ENCODE measurements at regions not wholly inside any gene's neighbourhood (a gene's known extent, or its start where the extent isn't known, plus 50 kb on each side); places are given as distances from the start of the nearest gene placed in this dataset.

GRCh38 chr4:160498211-160498610 lies 1395.3 kb downstream of the RAPGEF2 start:
- ATAC-seq (no peak), FAIRE-seq (no peak), DNase-seq (ENCODE audit: low spot score) (no peak)
- Histone ChIP-seq H3K4me3 (replicated peaks in 1 of 3; ENCODE audit: insufficient read depth in 1 of 3, low read depth in 2 of 3, low read length in 3 of 3) (no peak overlapping the region), H3K36me3 (replicated peaks in 1 of 2; ENCODE audit: control insufficient read depth in 1 of 2, insufficient read depth in 2 of 2, low read length in 2 of 2) (no peaks in the 10 kb centered on the region), H3K9ac (ENCODE audit: insufficient read depth, low read depth, low read length) (no peak overlapping the region), H4K20me1 (ENCODE audit: insufficient read depth, low read length) (no peaks in the 10 kb centered on the region), H3K79me2 (ENCODE audit: insufficient read depth, low read length) (no peaks in the 10 kb centered on the region), H3K27ac (ENCODE audit: extremely low read length, insufficient read depth, low read length) (no peak overlapping the region), H3K27me3 (ENCODE audit: control insufficient read depth in 1 of 2, insufficient read depth in 2 of 2, low read length in 2 of 2) (no peaks in the 10 kb centered on the region), H3K4me1 (ENCODE audit: insufficient read depth, low read length) (no peaks in the 10 kb centered on the region), H3K9me3 (ENCODE audit: low read length) (no peaks in the 10 kb centered on the region), H3K4me2 (ENCODE audit: low read depth, low read length) (no peak overlapping the region), H2AFZ (ENCODE audit: low read length) (no peak overlapping the region)
- BruUV-seq (replicated peaks), result no TSS peak
- CTCF ChIA-PET (ENCODE audit: low intra/inter-chr PET ratio, low total read pairs), result no interaction called here
- in situ Hi-C loops (cut with HindIII; ENCODE audit: extremely low pct_ligation_motif_present, low pct_unique_long_range_greater_than_20kb) (no loop called here), intact Hi-C loops (cut with micrococcal nuclease; ENCODE audit: unreplicated experiment) (no loop called here)
- WGBS (ENCODE audit: low lambda C conversion rate), result 50% methylated on average over 4 of the region's 4 CpGs
- POLR2A ChIA-PET, result no interaction called here
- TF ChIP-seq THYN1 (CRISPR knock-in tag; IDR thresholded peaks at IDR 0.05; ENCODE audit: borderline replicate concordance, low read depth), result no peak
- TF ChIP-seq CEBPZ (IDR thresholded peaks at IDR 0.05; ENCODE audit: low read length), result no peak
- no peak for TF ChIP-seq TOPORS (CRISPR knock-in tag; IDR thresholded peaks at IDR 0.05)
- no peak for TF ChIP-seq ZNF598 (CRISPR knock-in tag; IDR thresholded peaks at IDR 0.05; ENCODE audit: borderline replicate concordance)
- TF ChIP-seq SUZ12 (IDR thresholded peaks at IDR 0.05; ENCODE audit: low read depth, low read length), result no peak
- no peak for TF ChIP-seq KAT7 (CRISPR knock-in tag; IDR thresholded peaks at IDR 0.05; ENCODE audit: borderline replicate concordance)
- TF ChIP-seq MTERF4 (CRISPR knock-in tag; IDR thresholded peaks at IDR 0.05), result no peak
- no peak for TF ChIP-seq ZNF557 (CRISPR knock-in tag; IDR thresholded peaks at IDR 0.05)
- no peak for TF ChIP-seq PHF8 (CRISPR knock-in tag; IDR thresholded peaks at IDR 0.05)
- no peak for TF ChIP-seq SNAI1 (CRISPR knock-in tag; IDR thresholded peaks at IDR 0.05; ENCODE audit: borderline replicate concordance)
- no peak for TF ChIP-seq ZFYVE20 (CRISPR knock-in tag; IDR thresholded peaks at IDR 0.05; ENCODE audit: borderline replicate concordance, low read depth)
- no peak for TF ChIP-seq STAG1 (CRISPR knock-in tag; IDR thresholded peaks at IDR 0.05)
- TF ChIP-seq AFF4 (CRISPR knock-in tag; IDR thresholded peaks at IDR 0.05), result no peak
- no peak for TF ChIP-seq ZNF367 (CRISPR knock-in tag; IDR thresholded peaks at IDR 0.05; ENCODE audit: borderline replicate concordance)
- TF ChIP-seq MIER3 (CRISPR knock-in tag; IDR thresholded peaks at IDR 0.05; ENCODE audit: borderline replicate concordance), result no peak
- no peak for TF ChIP-seq RCOR2 (CRISPR knock-in tag; IDR thresholded peaks at IDR 0.05)
